MCF 10A (cell line): ENCODE measurements at regions not wholly inside any gene's neighbourhood (a gene's known extent, or its start where the extent isn't known, plus 50 kb on each side); places are given as distances from the start of the nearest gene placed in this dataset.

Experiments used
- BruUV-seq: library from RNA; stranded (reverse); fragments of 400-500 nt; replicated peaks from 2 replicates; lab custom pipeline; 2021; lab: Mats Ljungman, UMichigan
- CTCF ChIA-PET: fragments of 300-600 bp; sonication (Branson Sonifier 250); formaldehyde crosslinking; extraction: SDS; loops from one replicate; lab custom pipeline; 2021; ENCODE audit warnings: antibody characterized with exemption, inconsistent platforms; lab: Yijun Ruan, JAX
- POLR2A ChIA-PET: fragments of 300-600, 350-650 bp; sonication (Branson Sonifier 250); formaldehyde crosslinking; extraction: SDS; loops from one replicate; lab custom pipeline; 2020; ENCODE audit warnings: antibody characterized with exemption, inconsistent platforms; lab: Yijun Ruan, JAX
- DNase-seq: peaks from one replicate; pipeline ENCODE4 v3.0.0-alpha.2; 2018; ENCODE audit not compliant: unreplicated experiment
- H3K27ac Mint-ChIP-seq: one replicate; pipeline ENCODE4 v1.8.0; 2022; ENCODE audit warnings: mild to moderate bottlenecking, low read depth, mixed read lengths; ENCODE audit not compliant: unreplicated experiment
- H3K27me3 Mint-ChIP-seq: one replicate; pipeline ENCODE4 v1.8.0; 2022; ENCODE audit warnings: mixed read lengths; ENCODE audit not compliant: insufficient read depth, unreplicated experiment
- H3K36me3 Mint-ChIP-seq: one replicate; pipeline ENCODE4 v1.8.0; 2022; ENCODE audit warnings: mild to moderate bottlenecking, moderate library complexity, mixed read lengths; ENCODE audit not compliant: insufficient read depth, unreplicated experiment
- H3K4me1 Mint-ChIP-seq: one replicate; pipeline ENCODE4 v1.8.0; 2022; ENCODE audit warnings: mixed read lengths; ENCODE audit not compliant: insufficient read depth, unreplicated experiment
- H3K4me3 Mint-ChIP-seq: one replicate; pipeline ENCODE4 v1.8.0; 2022; ENCODE audit warnings: mild to moderate bottlenecking, moderate library complexity, mixed read lengths; ENCODE audit not compliant: unreplicated experiment
- H3K9me3 Mint-ChIP-seq: one replicate; pipeline ENCODE4 v1.8.0; 2022; ENCODE audit warnings: mixed read lengths; ENCODE audit not compliant: unreplicated experiment
- intact Hi-C: fragments of 100-400 bp; cut with micrococcal nuclease; formaldehyde crosslinking; loops from 2 replicates; pipeline ENCODE4 v1.14.1; 2022
- TF ChIP-seq, protein P1 (sequence below): fragments of 200-600 bp; IDR thresholded peaks from one replicate; pipeline ENCODE4 v1.8.0; 2022; ENCODE audit warnings: antibody characterized with exemption, mild to moderate bottlenecking; ENCODE audit not compliant: unreplicated experiment

DNA sequence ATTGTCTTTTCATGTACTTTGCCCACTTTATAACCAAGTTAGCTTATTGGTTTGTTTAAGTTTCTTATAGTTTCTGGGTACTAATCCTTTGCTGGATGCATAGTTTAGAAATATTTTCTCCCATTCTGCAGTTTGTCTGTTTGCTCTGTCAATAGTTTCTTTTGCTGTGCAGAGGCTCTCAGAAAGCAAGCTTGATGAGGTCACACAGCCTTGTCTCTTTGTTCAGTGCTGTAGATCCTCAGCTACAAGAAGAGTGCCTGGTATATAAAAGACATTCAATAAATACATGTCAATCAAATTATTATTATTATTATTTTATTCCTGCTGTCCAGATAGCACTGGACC is 55.2 kb upstream of the MEDAG start:
- ChIA-PET POLR2A (interaction anchor here (0.6 kb wide), 1 partner anchor 233 kb away, joined by 3 read pairs; no protein-coding TSS in a partner anchor), CTCF (interaction anchor here (1.1 kb wide), 2 partner anchors 14 to 16 kb away, joined by 3 to 4 read pairs; no protein-coding TSS in a partner anchor)
- TF ChIP-seq, protein P1, sequence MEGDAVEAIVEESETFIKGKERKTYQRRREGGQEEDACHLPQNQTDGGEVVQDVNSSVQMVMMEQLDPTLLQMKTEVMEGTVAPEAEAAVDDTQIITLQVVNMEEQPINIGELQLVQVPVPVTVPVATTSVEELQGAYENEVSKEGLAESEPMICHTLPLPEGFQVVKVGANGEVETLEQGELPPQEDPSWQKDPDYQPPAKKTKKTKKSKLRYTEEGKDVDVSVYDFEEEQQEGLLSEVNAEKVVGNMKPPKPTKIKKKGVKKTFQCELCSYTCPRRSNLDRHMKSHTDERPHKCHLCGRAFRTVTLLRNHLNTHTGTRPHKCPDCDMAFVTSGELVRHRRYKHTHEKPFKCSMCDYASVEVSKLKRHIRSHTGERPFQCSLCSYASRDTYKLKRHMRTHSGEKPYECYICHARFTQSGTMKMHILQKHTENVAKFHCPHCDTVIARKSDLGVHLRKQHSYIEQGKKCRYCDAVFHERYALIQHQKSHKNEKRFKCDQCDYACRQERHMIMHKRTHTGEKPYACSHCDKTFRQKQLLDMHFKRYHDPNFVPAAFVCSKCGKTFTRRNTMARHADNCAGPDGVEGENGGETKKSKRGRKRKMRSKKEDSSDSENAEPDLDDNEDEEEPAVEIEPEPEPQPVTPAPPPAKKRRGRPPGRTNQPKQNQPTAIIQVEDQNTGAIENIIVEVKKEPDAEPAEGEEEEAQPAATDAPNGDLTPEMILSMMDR: no peak
- H3K9me3 Mint-ChIP-seq: no peaks in the 10 kb centered on the region
- no peaks in the 10 kb centered on the region for H3K27me3 Mint-ChIP-seq
- BruUV-seq: no TSS peak
- intact Hi-C loops: no loop called here
- no peaks in the 10 kb centered on the region for H3K36me3 Mint-ChIP-seq
- DNase-seq: no peak
- H3K27ac Mint-ChIP-seq: no peak overlapping the region
- H3K4me1 Mint-ChIP-seq: peaks cover 12% of the 10 kb centered on the region
- no peak overlapping the region for H3K4me3 Mint-ChIP-seq

DNA sequence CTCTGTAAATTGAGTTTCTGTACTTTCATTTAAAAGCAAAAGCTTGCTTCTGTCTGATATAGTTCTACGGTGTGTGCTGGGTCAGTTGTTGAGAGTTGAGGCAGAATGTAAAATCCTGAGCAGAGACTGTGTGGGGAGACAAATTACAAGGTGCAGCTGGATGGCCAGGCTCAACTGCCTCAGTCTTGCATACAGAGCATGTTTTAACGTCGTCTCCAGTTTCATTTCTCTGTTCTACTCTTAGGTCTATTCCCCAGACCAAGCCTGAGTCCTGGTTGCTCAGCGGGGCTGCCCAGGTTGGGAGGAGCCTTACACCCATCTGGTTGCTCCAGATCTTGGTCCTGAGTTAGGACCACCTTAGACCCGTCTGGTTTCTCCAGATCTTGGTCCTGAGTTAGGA is 54.4 kb upstream of the MEDAG start:
- no TSS peak for BruUV-seq
- TF ChIP-seq, protein P1: no peak
- Mint-ChIP-seq H3K9me3 (no peaks in the 10 kb centered on the region), H3K4me1 (peaks cover 12% of the 10 kb centered on the region), H3K27me3 (no peaks in the 10 kb centered on the region), H3K27ac (no peak overlapping the region), H3K36me3 (no peaks in the 10 kb centered on the region), H3K4me3 (no peak overlapping the region)
- intact Hi-C loops: no loop called here
- no peak for DNase-seq
- ChIA-PET CTCF (interaction anchor here (1.1 kb wide), 1 partner anchor 13 kb away, joined by 4 read pairs; no protein-coding TSS in a partner anchor), POLR2A (interaction anchor here (1.0 kb wide), 1 partner anchor 13 kb away, joined by 3 read pairs; no protein-coding TSS in a partner anchor)

DNA sequence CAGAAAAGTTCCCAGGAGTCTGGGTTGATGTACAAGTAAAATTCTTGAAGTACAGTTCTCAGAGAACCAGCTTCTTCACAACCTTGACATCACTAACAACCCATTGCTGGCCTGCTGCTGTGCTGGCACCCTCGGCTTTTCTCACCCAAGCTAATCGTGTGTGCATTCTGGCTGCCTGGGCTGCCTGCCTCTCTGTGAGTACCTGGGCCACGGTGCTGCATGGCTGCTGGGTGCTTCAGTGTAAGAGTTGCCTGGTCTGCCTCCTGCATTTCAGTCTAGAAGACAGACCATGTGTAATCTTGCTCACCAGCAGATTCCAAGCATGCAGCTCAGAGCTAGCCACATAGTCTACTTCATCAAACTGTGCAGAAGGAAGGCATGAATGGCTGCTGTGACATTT is 50.5 kb upstream of the MEDAG start:
- Mint-ChIP-seq H3K4me1 (no peaks in the 10 kb centered on the region), H3K27ac (no peak overlapping the region), H3K4me3 (no peak overlapping the region), H3K27me3 (no peaks in the 10 kb centered on the region), H3K9me3 (no peaks in the 10 kb centered on the region), H3K36me3 (no peaks in the 10 kb centered on the region)
- ChIA-PET POLR2A (interaction anchor here (1.4 kb wide), 1 partner anchor 9 kb away, joined by 10 read pairs; no protein-coding TSS in a partner anchor), CTCF (interaction anchor here (0.7 to 1.8 kb wide), 2 partner anchors 10 to 191 kb away, joined by 4 to 13 read pairs; no protein-coding TSS in a partner anchor)
- intact Hi-C loops: no loop called here
- TF ChIP-seq, protein P1: no peak
- BruUV-seq: no TSS peak
- DNase-seq: no peak

DNA sequence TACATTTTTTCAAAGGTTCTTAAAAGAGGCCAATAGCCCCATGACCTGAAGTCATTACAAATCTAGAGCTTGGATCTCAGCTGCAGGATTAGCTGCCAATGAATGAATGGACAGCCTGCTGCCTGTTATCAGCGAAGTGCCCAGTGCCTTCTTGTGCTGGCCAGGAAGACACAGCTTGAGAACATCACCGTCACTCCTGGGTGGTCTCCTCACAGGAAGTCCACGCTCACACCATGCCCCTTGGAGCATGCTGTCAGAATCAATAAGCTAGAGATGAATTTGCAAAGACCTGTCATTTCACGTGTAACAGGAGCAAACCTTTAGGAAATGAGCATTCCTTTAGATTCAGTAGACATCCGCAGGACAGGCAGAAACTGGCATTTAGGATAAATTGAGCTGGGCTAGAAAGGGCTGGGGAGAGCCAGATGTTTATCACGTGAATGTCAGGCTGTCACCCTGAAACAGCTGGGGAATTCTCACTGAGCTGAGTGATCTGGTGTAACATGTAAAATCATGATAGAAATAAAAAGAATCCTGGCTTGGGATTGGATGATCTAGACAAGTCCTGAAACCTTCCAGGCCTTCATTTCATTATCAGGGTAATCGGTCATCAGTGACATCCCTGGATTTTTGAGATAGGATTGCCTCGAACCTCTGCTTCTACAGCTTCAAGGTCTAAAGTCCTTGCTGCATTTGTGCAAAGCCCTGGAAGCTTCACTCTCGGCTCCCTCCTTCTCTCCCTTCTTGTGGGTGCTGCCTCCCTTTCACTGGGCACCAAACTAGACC is 49.9 kb upstream of the MEDAG start:
- ChIA-PET CTCF (interaction anchor here (1.8 kb wide), 1 partner anchor 9 kb away, joined by 13 read pairs; no protein-coding TSS in a partner anchor), POLR2A (interaction anchor here (1.4 kb wide), 1 partner anchor 9 kb away, joined by 10 read pairs; no protein-coding TSS in a partner anchor)
- DNase-seq: no peak
- Mint-ChIP-seq H3K27me3 (no peaks in the 10 kb centered on the region), H3K36me3 (no peaks in the 10 kb centered on the region), H3K4me3 (no peak overlapping the region), H3K4me1 (no peaks in the 10 kb centered on the region), H3K27ac (no peak overlapping the region), H3K9me3 (no peaks in the 10 kb centered on the region)
- BruUV-seq: no TSS peak
- TF ChIP-seq, protein P1: no peak
- intact Hi-C loops: no loop called here
